Activated CD4-positive, alpha-beta T cell treated with anti-CD3 and anti-CD28 coated beads for 36 hours (primary cell): ENCODE measurements at regions not wholly inside any gene's neighbourhood (a gene's known extent, or its start where the extent isn't known, plus 50 kb on each side); places are given as distances from the start of the nearest gene placed in this dataset.
"Not testable (repeated sequence)": the region's sequence is repeated elsewhere in the genome, so short reads cannot be mapped to it uniquely, and the experiment has no call there.

Experiments
- ATAC-seq: fragments of 200-7000 bp; cut with Tn5 transposase; one replicate; pipeline ENCODE4 v1.10.0; 2021; ENCODE audit warnings: mild to moderate bottlenecking, moderate library complexity
- CTCF ChIA-PET: fragments of 350-600 bp; sonication (Branson Sonifier 250); formaldehyde crosslinking; loops from one replicate; lab custom pipeline; 2021; ENCODE audit warnings: antibody characterized with exemption; lab: Charles Lee
- POLR2A ChIA-PET: fragments of 350-600 bp; sonication (Branson Sonifier 250); formaldehyde crosslinking; loops from one replicate; lab custom pipeline; 2021; ENCODE audit warnings: antibody characterized with exemption, inconsistent platforms; lab: Charles Lee
- DNase-seq: peaks from one replicate; pipeline ENCODE4 v3.0.0-alpha.2; 2020
- H3K27ac Mint-ChIP-seq: one replicate; pipeline ENCODE4 v1.8.0; 2021; ENCODE audit warnings: mixed read lengths
- H3K27me3 Mint-ChIP-seq: one replicate; pipeline ENCODE4 v1.8.0; 2021; ENCODE audit warnings: mixed read lengths
- H3K36me3 Mint-ChIP-seq: one replicate; pipeline ENCODE4 v1.8.0; 2021; ENCODE audit warnings: low read depth, mixed read lengths
- H3K4me1 Mint-ChIP-seq: one replicate; pipeline ENCODE4 v1.8.0; 2021; ENCODE audit warnings: mixed read lengths
- H3K4me3 Mint-ChIP-seq: one replicate; pipeline ENCODE4 v1.8.0; 2021; ENCODE audit warnings: mild to moderate bottlenecking, moderate library complexity, mixed read lengths
- H3K9me3 Mint-ChIP-seq: one replicate; pipeline ENCODE4 v1.8.0; 2021; ENCODE audit warnings: low read depth, mixed read lengths
- intact Hi-C, 2 experiments: fragments of 100-400 bp; cut with DNase I in 1 of 2; cut with micrococcal nuclease in 1 of 2; formaldehyde crosslinking; loops; one replicate each; pipeline versions ENCODE4 v1.14.2 to v1.15.1; 2022 to 2024; cut with DNase I, micrococcal nuclease

- H3K27ac Mint-ChIP-seq, H3K36me3 Mint-ChIP-seq, POLR2A ChIA-PET, H3K4me1 Mint-ChIP-seq, CTCF ChIA-PET, H3K27me3 Mint-ChIP-seq, DNase-seq, H3K4me3 Mint-ChIP-seq, ATAC-seq, intact Hi-C loops: not testable (repeated sequence)
- peaks cover 21% of the 10 kb centered on the region for H3K9me3 Mint-ChIP-seq
Measured at GRCh38 chr16:7229433-7230218, 103.0 kb upstream of the RBFOX1 start.

DNA sequence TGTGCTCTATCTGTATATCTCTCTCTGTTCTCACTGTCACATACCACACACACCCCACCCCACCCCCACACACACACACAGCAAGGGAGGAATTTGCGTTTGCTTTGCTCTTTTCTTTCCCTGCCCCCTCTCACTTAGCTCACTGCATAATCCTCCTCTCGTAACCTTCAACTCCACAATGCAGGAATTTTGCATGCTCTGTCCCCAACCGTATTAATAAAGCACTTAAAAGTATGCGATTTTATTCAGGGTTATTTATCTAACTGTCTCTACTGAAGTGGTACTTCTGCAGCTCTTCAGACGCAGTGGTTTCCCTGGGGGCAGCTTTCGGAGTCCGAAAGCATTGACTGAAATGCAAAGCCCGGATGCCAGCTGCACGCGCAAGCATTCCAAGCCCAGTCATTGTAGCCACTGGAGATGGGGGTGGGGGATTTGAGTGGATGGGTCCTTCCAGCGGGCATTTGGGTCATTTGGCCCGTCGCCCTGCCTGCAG is 105.4 kb upstream of the RBFOX1 start:
- Mint-ChIP-seq H3K36me3 (no peaks in the 10 kb centered on the region), H3K9me3 (peaks cover 16% of the 10 kb centered on the region), H3K4me1 (no peaks in the 10 kb centered on the region), H3K27me3 (no peaks in the 10 kb centered on the region), H3K27ac (no peak overlapping the region), H3K4me3 (no peak overlapping the region)
- intact Hi-C loops: no loop called here
- DNase-seq (no peak), ATAC-seq (no peak)
- CTCF ChIA-PET: no interaction called here
- POLR2A ChIA-PET: no interaction called here

GRCh38 chr16:7221157-7221556 is 111.5 kb upstream of the RBFOX1 start:
- no peak for ATAC-seq
- intact Hi-C loops: no loop called here
- no peaks in the 10 kb centered on the region for H3K27me3 Mint-ChIP-seq
- no peak overlapping the region for H3K4me3 Mint-ChIP-seq
- H3K27ac Mint-ChIP-seq: no peak overlapping the region
- peaks cover 17% of the 10 kb centered on the region for H3K9me3 Mint-ChIP-seq
- CTCF ChIA-PET: no interaction called here
- H3K36me3 Mint-ChIP-seq: no peaks in the 10 kb centered on the region
- no peaks in the 10 kb centered on the region for H3K4me1 Mint-ChIP-seq
- no peak for DNase-seq
- POLR2A ChIA-PET: no interaction called here

DNA sequence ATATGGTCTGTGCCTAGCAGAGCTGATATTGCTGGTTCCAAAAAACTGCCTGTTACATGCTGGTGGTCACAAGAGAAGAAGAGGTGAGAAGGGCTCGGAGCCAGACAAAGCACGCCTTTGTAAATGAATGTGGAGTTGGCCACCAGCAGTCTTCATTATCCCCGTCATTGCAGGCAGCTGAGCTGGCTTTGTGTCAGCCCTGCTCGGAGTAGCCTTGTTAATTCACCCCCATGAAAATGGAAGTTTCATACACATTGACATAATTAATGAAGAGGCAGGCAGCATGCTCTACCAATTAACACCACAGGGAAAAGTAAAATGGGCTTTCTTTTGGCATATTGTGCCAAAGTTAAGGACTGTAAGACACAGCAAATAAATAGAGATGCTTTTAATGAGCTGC is 113.7 kb upstream of the RBFOX1 start:
- Mint-ChIP-seq H3K27ac (no peak overlapping the region), H3K9me3 (peaks cover 17% of the 10 kb centered on the region), H3K27me3 (no peaks in the 10 kb centered on the region), H3K4me1 (no peaks in the 10 kb centered on the region), H3K4me3 (no peak overlapping the region), H3K36me3 (no peaks in the 10 kb centered on the region)
- DNase-seq: no peak
- ChIA-PET POLR2A (no interaction called here), CTCF (no interaction called here)
- intact Hi-C loops: no loop called here
- no peak for ATAC-seq

DNA sequence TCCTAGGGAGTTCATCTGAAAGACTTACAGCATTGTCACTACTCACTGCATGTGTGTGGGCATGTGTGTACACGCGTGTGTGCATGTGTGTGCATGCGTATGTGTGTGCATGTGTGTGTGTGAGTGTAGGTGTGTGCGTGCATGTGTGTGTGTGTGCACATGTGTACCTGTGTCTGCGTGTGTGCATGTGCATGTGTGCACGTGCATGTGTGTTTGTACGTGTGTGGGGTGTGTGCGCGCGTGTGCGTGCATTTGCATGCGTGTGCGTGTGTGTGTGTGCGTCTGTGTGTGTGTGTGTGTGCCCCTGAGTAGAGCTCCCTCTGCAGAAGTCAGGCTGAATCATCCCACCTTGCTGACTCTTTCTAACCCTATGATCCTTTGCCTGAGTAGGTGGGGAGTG is 114.8 kb upstream of the RBFOX1 start:
- no peaks in the 10 kb centered on the region for H3K27me3 Mint-ChIP-seq
- no peaks in the 10 kb centered on the region for H3K36me3 Mint-ChIP-seq
- H3K9me3 Mint-ChIP-seq: peaks cover 19% of the 10 kb centered on the region
- ChIA-PET POLR2A (no interaction called here), CTCF (no interaction called here)
- H3K27ac Mint-ChIP-seq: no peak overlapping the region
- no peaks in the 10 kb centered on the region for H3K4me1 Mint-ChIP-seq
- no peak for DNase-seq
- no peak for ATAC-seq
- intact Hi-C loops: no loop called here
- no peak overlapping the region for H3K4me3 Mint-ChIP-seq

DNA sequence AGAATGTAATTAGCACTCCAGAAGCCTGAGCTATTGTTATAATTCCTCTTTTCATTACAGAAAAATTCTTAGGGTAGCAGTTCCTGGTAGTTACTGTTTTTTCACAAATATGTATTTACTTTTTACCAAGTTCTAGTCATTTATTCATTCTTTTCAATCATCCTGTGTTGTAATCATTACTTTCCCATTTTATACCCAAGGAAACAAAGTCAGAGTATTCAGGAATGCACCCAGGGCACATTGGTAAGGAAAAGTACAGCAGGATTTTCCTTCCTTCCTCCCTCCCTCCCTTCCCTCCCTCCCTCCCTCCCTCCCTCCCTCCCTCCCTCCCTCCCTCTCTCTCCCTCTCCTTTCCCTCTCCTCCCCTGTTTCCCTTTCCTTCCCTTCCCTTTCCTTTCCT is 115.9 kb upstream of the RBFOX1 start:
- ChIA-PET CTCF (no interaction called here), POLR2A (no interaction called here)
- no peak for DNase-seq
- Mint-ChIP-seq H3K27ac (no peak overlapping the region), H3K4me1 (no peaks in the 10 kb centered on the region), H3K9me3 (peaks cover 18% of the 10 kb centered on the region), H3K27me3 (no peaks in the 10 kb centered on the region), H3K36me3 (no peaks in the 10 kb centered on the region), H3K4me3 (no peak overlapping the region)
- intact Hi-C loops: no loop called here
- no peak for ATAC-seq

GRCh38 chr16:7211781-7212180 is 120.9 kb upstream of the RBFOX1 start:
- Mint-ChIP-seq H3K4me3 (no peak overlapping the region), H3K4me1 (no peaks in the 10 kb centered on the region), H3K9me3 (peaks cover 15% of the 10 kb centered on the region), H3K36me3 (no peaks in the 10 kb centered on the region), H3K27ac (no peak overlapping the region), H3K27me3 (no peaks in the 10 kb centered on the region)
- intact Hi-C loops: no loop called here
- ChIA-PET CTCF (no interaction called here), POLR2A (no interaction called here)
- no peak for DNase-seq
- ATAC-seq: no peak

DNA sequence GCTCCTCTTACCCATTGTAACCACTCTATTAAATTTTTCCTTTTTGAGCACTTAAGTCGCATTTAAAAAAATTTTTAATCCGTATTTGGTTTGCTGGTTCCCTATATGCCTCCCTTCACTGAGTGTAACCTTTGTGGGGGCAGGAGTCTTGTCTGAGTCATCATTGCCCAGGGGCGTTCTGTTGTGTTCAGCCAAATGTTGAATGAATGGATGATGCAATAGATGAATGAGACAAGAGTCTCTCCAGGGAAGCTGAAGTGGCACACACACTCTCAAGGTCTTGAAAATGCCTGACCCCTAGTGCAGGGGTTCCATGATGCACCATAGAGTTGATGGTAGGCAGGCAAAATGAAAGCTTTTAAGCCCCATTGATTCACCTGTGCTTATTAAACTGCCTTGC is 123.0 kb upstream of the RBFOX1 start:
- peaks cover 18% of the 10 kb centered on the region for H3K9me3 Mint-ChIP-seq
- CTCF ChIA-PET: no interaction called here
- H3K36me3 Mint-ChIP-seq: no peaks in the 10 kb centered on the region
- H3K27me3 Mint-ChIP-seq: no peaks in the 10 kb centered on the region
- no peak overlapping the region for H3K27ac Mint-ChIP-seq
- POLR2A ChIA-PET: no interaction called here
- ATAC-seq (no peak), DNase-seq (no peak)
- H3K4me3 Mint-ChIP-seq: no peak overlapping the region
- H3K4me1 Mint-ChIP-seq: no peaks in the 10 kb centered on the region
- intact Hi-C loops: no loop called here

DNA sequence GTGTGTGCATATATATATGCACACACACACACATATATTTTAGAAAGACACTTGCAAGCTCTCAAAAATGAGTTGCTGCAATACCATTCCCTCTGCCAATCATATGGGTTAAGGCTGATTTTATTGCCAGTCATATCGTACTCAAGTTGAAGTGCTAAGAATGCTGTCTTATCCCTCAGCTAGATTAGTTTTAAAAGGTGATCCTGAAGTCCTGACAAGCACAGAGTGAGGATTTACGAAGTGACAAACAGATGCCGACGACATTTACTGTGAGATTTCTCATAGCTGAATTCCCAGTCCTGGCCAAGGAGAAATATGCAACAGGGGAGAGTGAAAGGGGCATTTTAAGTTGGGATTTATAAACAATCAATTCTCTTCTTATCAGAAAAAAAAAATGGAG is 126.2 kb upstream of the RBFOX1 start:
- Mint-ChIP-seq H3K36me3 (no peaks in the 10 kb centered on the region), H3K27me3 (no peaks in the 10 kb centered on the region), H3K9me3 (peaks cover 10% of the 10 kb centered on the region), H3K4me1 (no peaks in the 10 kb centered on the region), H3K27ac (no peak overlapping the region), H3K4me3 (no peak overlapping the region)
- DNase-seq (no peak), ATAC-seq (no peak)
- CTCF ChIA-PET: no interaction called here
- intact Hi-C loops: no loop called here
- POLR2A ChIA-PET: no interaction called here

DNA sequence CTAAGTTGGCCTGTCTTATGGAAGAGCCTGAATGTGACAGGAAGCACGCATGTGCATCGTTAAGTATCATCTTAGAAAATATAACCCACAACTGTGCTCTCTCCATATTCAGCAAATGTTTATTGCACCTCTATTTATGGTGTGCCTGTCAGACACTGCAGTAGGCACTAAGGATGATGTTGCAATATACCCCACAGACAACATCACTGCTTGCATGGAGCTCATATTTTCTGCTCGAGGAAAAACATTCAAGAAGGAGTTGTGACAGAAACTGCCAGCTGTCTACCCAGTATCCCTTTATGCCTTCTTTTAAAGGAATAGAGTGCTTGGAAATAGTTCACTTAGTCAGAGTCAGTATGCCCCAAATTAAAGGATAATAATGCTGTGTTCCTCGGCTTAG is 132.3 kb upstream of the RBFOX1 start:
- ChIA-PET CTCF (no interaction called here), POLR2A (no interaction called here)
- Mint-ChIP-seq H3K4me3 (no peak overlapping the region), H3K27ac (no peak overlapping the region), H3K27me3 (no peaks in the 10 kb centered on the region), H3K9me3 (peaks cover 12% of the 10 kb centered on the region), H3K4me1 (no peaks in the 10 kb centered on the region), H3K36me3 (no peaks in the 10 kb centered on the region)
- intact Hi-C loops: no loop called here
- DNase-seq (no peak), ATAC-seq (no peak)

- ATAC-seq (no peak), DNase-seq (no peak)
- Mint-ChIP-seq H3K4me1 (no peaks in the 10 kb centered on the region), H3K36me3 (no peaks in the 10 kb centered on the region), H3K27me3 (no peaks in the 10 kb centered on the region), H3K9me3 (peaks cover 9% of the 10 kb centered on the region), H3K27ac (no peak overlapping the region), H3K4me3 (no peak overlapping the region)
- intact Hi-C loops: no loop called here
- CTCF ChIA-PET: no interaction called here
- POLR2A ChIA-PET: no interaction called here
Measured at GRCh38 chr16:7185689-7186088, 147.0 kb upstream of the RBFOX1 start.

DNA sequence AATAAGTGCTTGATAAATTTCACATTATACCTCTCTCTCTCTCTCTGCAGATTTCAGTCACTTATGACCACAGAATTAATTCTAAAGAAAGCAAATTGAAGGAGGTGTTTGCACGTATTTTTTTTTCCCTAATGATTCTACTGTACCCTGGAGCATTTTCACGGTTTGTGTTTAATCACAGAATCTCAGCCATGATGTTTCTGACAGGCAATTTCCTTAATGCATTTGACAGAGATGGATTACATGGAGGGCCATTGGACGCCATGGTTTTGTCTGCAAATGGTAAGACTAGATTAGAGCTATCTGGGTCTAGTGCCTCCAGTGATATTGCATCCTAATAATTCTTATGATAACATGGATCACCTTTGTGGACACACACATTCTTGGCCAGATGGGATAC is 147.5 kb upstream of the RBFOX1 start:
- intact Hi-C loops: no loop called here
- H3K27ac Mint-ChIP-seq: no peak overlapping the region

More for the DNA sequence above, 147.5 kb upstream of the RBFOX1 start:
- no peak for DNase-seq
- H3K4me1 Mint-ChIP-seq: no peaks in the 10 kb centered on the region
- no peak overlapping the region for H3K4me3 Mint-ChIP-seq
- POLR2A ChIA-PET: no interaction called here
- no peak for ATAC-seq
- CTCF ChIA-PET: no interaction called here
- peaks cover 11% of the 10 kb centered on the region for H3K9me3 Mint-ChIP-seq
- H3K27me3 Mint-ChIP-seq: no peaks in the 10 kb centered on the region
- H3K36me3 Mint-ChIP-seq: no peaks in the 10 kb centered on the region
